GM19238 (cell line): ENCODE measurements at regions not wholly inside any gene's neighbourhood (a gene's known extent, or its start where the extent isn't known, plus 50 kb on each side); places are given as distances from the start of the nearest gene placed in this dataset.
"Not testable (repeated sequence)": the region's sequence is repeated elsewhere in the genome, so short reads cannot be mapped to it uniquely, and the experiment has no call there.

Source experiments
- DNase-seq: peaks from one replicate; pipeline ENCODE4 v3.0.0; 2011; ENCODE audit warnings: low spot score; ENCODE audit not compliant: insufficient read length

DNA sequence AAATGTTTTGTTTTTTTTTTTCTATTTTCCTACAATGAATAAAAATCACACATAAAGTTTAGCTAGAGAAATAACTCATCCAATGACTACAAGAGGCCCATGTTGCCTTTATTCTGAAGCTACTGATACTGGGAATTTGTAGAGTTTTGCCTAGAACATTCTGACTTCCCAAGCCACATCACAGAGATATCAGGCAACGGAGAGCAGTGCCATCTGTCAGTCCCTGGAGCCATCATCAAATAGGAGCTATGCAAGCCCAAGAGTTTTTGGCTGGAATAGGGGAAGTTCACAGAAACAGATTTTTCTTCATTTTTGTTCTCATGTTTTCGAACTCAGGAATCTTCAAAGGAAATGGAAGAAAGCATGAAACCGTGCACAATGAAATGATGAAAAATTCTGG is 896.6 kb downstream of the TLE1 start:
- DNase-seq: no peak

DNA sequence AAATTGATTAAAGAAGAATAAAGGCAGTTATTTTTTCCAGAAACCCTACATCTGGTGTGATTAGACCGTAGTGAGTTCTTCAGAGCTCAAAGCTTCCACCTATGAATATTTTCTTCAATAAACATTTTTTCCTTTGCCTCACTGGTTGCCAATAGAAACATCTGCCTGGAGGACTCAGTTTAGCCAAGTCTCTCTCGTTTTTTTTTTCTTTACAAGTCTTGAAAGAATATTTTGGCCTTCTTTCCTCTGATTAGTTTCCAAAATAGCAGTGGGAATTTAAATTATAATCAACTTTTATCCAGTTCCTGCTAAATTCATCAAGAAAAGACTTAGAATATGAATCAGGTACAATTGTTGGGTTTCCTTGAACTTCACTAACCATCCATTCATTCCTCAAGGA is 897.5 kb downstream of the TLE1 start:
- DNase-seq: no peak

DNA sequence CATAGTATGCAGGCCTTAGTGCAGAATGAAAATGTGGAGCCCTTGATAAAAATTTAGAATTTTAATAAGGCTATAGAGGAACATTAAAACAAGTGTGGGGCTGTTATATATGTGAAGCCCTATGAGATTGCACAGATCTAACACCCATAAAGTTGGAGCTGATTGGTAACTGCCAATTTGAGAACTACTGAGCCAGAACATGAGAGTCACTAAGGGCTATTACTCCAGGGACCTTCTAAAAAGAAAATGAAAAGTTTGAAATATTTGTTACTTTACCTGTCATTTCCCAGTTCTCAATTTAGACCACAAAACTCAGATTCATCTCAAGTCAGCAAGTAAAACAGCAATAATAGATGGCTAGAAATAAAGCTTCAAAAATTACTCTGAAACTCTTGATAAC is 898.6 kb downstream of the TLE1 start:
- DNase-seq: no peak

DNA sequence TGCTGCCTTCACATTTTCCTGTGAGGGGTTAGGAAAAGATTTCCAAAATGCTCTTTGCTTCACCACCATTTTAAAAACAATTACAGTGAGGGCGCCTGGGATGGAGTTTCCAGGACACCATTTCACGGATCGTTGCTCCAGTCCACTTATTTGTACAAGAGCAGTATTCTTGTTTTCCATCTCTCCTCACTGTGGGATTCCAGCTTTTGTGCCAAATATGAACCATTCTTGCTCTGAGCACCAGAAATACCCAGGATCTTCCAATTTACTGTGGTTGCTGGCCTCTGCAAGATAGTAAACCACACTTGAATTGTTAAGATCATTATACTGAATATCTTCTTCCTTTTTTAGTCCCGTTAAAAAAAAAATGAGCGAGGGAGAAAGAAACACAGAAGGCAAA is 899.5 kb downstream of the TLE1 start:
- DNase-seq: no peak

DNA sequence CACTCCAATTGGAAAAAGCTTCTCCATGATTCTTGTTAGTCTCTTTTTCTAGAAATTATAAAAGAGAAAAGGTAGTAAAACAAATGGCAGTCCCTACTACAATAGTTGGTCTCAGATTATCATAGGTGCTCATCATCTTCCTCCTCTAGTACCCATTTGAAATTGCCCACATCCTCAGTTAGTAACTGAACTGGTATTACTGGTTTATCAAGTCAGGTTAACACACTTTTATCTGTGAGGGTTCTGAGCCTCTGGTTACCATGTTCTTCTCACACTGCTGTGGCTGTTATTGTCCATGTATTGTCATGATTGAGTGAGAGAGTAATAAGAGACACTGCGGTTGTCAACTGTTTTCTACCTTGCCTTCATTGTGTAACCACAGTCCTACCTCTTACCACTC is 901.7 kb downstream of the TLE1 start:
- no peak for DNase-seq

DNA sequence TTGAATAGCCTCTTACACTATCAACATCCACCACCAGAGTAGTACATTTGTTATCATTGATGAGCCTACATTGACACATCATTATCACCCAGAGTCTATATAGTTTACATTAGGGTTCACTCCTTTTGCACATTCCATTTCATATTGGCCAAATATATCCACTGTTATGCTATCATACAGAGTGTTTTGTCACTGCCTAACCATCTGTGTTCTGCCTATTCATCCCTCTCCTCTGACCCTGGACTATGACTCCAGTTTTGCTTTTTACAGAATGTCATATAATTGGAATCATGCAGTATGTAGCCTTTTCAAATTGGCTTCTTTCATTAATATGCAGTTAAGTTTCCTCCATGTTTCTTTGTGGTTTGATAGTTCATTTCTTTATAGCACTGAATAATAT is 904.7 kb downstream of the TLE1 start:
- DNase-seq: no peak

DNA sequence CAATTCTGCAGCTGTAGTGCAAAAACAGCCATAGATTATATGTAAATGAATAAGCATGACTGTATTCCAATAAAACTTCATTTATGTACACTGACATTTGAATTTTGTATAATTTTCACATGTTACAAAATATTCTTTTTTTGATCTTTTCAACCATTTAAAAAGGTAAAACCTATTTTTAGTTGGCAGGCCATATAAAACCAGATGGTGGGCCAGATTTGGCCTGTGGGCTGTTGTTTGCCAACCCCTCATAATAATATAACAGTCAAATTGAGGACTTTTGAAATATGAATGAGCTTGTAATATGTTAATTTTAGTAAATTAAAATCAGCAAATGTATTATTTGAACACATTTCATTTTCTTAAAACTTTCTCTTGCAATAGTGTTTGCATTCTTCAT is 913.4 kb downstream of the TLE1 start:
- DNase-seq: no peak

DNA sequence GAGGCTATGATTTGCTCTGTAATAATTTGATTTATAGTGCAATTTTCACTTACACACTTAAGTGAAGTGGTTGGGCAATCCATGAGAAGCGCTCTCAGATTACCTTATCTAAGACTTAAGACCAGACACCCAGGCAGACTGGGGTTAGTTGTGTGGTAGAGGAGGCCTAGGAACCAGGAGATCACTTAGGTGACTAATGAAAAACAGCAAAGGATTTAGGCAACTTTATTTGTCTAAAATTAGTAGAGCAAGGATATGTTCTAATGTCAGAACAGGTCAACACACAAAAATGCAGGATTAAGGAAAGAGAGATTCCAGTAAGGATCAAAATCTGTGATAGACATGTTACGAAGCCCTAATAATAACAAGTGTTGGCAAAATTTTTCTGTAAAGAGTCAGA is 913.8 kb downstream of the TLE1 start:
- DNase-seq: no peak

DNA sequence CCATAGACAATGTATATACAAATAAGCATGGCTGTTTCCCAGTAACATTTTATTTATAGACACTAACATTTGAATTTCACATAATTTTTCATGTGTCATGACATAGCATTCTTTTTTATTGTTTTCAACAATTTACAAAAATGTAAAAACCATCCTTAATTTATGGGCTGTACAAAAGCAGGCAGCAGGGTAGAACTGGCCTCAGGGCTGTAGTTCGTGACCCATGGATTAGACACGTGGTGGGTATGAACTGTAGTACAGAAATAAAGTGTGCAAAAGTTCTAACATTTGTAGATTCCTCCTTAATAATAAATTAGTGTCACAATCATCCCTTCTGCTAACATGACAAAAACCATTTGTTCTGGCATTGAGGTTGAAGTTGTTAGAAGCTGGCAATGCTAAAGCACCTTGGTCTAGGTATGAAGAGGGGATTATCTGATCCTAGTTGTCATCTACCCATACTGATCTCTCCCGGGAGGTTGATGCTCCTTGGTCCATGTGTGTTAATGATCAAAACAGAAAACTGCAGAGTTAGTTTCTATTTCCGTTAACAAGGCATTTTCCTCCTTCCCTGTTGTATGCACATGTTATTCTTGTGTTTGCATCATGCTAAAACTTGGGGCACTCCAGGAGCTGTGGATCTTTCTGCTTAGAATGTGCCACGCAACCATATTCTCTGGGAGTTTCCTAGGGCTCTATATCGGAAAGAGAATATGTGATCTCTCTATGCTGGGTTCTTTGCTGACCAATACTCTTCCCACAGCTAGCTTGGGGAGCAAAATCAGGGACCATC is 917.6 kb downstream of the TLE1 start:
- DNase-seq: no peak

DNA sequence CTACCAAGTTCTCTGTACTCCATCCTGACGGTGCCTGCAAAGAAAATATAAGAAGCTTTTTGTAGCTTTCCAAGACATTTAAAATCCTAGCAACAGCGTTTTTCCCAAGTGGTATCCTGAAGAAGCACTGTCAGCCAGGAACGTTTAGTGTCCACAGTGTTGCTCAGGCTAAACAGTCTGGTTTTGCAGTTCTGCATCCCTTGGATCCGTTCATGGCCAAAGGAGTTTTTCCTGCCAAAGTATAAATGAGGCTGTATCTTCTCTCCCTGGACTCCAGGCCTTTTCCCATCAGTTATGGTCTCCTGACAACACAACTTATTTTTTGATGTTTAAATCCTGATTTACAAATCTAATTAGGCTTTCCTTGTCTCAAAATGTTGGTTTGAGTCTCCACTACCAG is 925.8 kb downstream of the TLE1 start:
- DNase-seq: no peak

DNA sequence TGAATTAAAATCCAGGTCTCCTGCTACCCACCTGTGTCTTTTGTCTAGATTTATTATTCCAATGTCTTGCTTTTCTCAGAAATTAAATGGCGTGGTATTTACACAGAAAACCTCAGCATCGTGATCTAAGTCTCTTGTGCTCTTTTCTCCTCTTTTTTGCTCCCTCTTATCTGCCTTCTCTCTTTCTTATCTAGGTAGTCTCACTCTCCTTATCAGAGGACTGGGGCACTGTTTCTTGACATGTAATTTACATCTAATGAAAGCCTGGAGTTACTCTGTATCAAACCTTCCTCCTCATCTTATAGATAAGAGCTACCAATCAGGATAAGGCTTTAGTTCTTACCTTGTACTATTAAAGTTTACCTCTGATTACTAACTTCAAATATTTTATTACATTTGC is 933.8 kb downstream of the TLE1 start:
- no peak for DNase-seq

DNA sequence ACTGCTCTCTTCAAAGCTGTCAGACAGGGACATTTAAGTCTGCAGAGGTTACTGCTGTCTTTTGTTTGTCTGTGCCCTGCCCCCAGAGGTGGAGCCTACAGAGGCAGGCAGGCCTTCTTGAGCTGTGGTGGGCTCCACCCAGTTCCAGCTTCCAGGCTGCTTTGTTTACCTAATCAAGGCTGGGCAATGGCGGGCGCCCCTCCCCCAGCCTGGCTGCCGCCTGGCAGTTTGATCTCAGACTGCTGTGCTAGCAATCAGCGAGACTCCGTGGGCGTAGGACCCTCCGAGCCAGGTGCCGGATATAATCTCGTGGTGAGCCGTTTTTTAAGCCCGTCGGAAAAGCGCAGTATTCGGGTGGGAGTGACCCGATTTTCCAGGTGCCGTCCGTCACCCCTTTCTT is 942.3 kb downstream of the TLE1 start:
- not testable (repeated sequence) for DNase-seq

DNA sequence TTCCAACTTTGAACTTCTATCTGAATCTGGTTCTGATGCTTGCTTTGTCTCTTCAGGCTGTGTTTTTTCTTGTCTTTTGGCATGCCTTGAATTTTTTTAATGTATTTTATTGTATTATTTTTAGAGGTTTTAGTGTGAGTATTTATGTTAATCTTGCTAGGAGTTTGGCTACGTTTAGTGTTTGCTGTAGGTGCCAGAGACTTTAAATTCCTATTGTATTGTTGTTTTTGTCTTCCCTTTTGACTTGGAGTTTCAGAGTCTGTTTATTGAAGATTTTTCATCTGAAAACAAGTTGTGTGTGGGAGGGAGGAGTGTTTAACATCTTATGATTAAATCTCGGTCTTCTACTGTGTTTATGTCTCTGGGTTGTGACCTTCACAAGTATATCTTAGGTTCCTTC is 956.8 kb downstream of the TLE1 start:
- DNase-seq: no peak

DNA sequence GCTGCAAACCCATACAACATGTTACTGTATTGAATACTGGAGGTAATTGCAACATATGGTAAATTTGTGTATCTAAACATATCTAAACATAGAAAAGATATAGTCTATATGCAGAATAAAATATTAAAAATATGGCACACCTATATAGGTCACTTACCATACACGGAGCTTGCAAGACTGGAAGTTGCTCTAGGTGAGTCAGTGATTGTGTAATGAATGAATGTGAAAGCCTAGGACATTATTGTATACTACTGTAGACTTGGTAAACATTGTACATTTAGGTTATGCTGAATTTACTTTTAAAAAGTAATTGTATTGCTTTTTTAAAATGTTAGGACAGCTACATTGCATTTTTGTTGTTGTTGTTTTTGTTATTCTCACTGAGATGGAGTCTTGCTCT is 968.8 kb downstream of the TLE1 start:
- DNase-seq: no peak

DNA sequence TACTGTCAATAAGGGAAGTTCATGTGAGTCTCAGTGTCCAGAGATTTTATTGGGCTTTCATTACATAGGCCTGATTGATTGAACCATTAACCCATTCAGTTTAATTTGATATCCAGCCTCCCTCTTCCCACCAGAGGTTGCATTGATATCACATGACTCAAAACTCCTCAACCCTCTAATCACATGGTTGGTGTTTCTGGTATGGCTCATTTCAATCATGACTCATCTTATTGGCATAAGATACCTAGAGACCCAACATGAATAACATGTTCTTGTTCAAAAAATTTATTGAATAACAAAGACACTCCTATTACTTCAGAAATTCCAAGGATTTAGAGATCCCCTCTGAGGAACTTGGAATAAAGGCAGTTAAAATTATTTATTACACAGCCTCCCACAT is 982.2 kb downstream of the TLE1 start:
- no peak for DNase-seq

DNA sequence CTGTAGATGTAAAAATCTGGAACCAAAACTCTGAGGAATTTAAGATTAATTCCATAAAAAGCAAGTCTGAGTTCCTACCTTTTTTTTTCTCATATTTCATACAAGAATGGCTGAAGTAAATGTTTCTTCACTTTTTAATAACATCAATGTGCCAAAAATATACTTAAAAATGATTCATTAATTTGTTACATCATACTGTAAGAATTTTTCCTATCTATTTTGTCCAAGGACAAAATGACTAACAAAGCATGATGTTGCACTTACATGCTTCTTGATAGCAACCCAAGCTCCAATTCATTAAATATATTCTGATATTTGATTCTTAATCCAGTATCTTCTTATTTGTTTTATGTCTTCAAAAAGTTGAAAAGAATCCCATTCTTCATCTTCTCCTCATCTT is 988.3 kb downstream of the TLE1 start:
- no peak for DNase-seq

DNA sequence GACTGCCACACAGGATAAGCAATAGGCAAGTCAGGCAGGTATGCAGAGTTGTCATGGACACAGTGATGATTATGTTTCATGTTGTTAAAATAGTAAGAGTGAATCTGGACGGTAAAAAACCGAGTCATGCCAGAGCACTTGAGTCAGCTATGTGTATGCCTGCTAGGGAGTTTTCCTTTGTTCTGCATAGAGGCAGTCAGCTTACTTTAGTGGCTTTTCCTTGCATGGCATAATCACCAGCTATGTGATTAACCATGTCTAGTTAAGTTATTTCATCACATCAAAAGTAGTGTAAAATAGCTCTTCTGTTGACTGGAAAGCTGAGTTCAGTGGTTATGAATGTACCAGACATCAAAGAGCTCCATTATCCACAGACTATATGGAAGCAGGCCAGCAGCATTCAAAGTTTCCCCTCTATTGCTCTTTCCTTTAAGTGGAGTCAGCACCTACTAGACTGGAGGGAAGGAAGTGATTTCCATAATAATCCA is 989.8 kb downstream of the TLE1 start:
- no peak for DNase-seq

DNA sequence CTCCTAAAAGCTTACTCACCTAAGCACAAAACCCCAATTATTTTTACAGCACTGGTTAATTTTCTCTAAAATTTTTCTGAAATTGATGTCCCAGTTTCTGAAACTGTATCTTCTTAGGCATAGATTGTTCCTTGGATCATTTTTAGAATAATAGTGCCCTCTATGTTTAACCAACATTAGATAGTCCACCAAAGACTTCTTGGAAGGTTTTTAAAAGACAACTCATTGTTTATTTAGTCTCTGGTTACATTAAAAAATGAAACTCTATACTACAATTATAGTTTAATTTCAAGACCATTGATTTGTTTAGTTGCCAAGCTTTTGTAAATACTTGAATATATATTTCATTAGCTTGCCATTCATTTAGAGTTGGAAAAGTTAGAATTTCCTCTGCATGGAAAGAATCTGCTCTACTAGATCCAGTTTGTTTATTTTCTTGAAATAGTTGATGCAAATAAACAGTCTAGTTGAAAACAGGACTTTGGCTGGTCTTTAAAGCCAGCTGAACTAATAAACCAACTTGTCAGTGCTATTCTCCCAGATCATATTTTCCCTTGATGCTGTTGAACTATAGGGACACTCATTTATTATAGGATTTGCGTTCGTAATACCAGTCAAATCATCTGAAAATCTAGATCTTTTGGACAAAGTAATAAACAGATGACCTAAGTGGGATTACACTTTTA is 990.5 kb downstream of the TLE1 start:
- DNase-seq: no peak

DNA sequence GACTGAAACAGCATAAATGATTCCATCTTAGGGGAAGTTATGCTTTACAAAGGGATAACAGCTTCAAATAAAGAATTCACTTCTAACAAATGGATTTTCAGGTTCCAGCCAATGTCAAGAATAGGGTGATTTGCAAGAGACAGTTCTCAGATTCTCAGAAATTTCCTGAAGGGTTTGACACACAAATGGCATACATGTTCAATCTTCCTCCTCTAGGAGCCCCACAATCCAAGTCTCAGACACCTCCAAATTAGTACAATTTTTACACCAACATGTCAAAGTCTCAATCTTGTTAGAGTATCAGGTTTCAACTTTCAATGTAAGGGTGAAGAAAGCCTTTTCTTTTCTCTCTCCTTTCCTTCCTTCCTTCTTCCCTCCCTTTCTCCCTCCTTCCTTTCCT is 996.6 kb downstream of the TLE1 start:
- no peak for DNase-seq

DNA sequence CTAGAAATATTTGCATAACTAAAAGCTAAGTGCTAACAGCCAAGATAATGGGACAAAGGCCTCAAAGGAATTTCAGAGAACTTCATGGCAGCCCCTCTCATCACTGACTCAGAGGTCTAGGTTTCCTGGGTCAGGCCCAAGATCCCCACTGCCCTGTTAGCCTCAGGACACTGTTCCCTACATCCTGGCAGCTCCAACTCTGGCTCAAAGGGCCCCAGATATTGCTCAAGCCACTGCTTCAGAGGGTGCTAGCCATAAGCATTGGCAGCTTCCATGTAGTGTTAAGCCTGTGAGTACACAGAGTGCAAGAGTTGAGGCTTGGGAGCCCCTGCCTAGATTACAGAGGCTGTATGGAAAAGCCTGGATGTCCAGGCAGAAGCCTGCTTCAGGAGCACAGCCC is 998.1 kb downstream of the TLE1 start:
- no peak for DNase-seq

DNA sequence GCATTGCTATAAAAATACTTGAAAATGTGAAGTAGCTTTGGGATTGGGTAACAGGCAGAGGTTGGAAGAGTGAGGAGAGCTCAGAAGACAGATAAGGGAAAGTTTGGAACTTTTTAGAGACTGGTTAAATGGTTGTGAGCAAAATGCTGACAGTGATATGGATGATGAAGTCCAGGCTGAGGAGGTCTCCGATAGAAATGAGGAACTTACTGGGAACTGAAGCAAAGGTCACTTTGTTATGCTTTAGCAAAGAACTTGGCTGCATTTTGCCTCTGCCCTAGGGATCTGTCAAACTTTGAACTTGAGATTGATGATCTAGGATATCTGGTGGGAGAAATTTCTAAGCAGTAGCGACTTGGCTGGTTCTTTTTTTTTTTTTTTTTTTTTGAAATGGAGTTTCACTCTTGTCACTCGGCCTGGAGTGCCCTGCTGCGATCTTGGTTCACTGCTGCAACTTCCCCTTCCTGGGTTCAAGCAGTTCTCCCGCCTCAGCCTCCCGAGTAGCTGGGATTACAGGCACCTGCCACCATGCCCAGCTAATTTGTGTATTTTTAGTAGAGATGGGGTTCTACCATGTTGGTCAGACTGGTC is 998.9 kb downstream of the TLE1 start:
- no peak for DNase-seq

DNA sequence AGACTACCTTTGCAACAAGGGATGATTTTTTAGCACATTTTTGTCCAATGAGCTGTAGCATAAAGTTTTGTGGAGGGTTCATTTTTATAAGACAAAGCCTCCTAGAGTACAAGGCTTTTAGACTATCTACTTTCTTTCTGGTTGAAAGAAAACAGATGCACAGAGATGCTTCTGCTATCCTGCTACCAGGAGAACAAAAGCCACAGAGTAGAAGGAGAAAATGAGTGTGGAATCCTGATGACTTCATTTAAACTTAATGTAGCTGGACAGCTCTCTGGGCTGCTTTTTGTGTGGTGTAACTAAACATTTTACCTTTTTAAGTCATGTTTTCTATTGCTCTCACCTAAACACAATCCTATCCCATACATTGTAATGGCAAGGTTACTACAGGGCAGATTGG is 1009.4 kb downstream of the TLE1 start:
- no peak for DNase-seq

DNA sequence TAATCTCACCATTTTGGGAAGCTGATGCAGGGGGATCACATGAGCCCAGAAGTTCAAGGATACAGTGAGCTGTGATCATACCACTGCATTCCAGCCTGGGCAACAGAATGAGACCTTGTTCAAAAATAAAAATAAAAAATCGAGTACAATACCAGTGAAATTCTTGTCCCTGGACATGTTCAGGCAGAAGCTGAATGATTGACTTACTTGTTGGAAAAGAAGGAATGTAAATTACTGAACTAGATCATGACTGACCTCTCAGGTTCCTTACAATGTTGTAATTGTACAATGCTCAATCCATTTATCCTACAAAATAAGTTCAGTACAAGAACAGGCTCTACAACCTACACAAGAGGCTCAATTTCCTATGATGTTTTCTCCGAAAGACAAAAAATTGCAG is 1010.4 kb downstream of the TLE1 start:
- DNase-seq: no peak
